Activated CD4-positive, alpha-beta T cell treated with anti-CD3 and anti-CD28 coated beads for 36 hours (primary cell): ENCODE measurements at regions not wholly inside any gene's neighbourhood (a gene's known extent, or its start where the extent isn't known, plus 50 kb on each side); places are given as distances from the start of the nearest gene placed in this dataset.

ENCODE experiments used
- ATAC-seq: fragments of 200-7000 bp; cut with Tn5 transposase; one replicate; pipeline ENCODE4 v1.10.0; 2021; ENCODE audit warnings: mild to moderate bottlenecking, moderate library complexity
- CTCF ChIA-PET: fragments of 350-600 bp; sonication (Branson Sonifier 250); formaldehyde crosslinking; loops from one replicate; lab custom pipeline; 2021; ENCODE audit warnings: antibody characterized with exemption; lab: Charles Lee
- POLR2A ChIA-PET: fragments of 350-600 bp; sonication (Branson Sonifier 250); formaldehyde crosslinking; loops from one replicate; lab custom pipeline; 2021; ENCODE audit warnings: antibody characterized with exemption, inconsistent platforms; lab: Charles Lee
- DNase-seq: peaks from one replicate; pipeline ENCODE4 v3.0.0-alpha.2; 2020
- H3K27ac Mint-ChIP-seq: one replicate; pipeline ENCODE4 v1.8.0; 2021; ENCODE audit warnings: mixed read lengths
- H3K27me3 Mint-ChIP-seq: one replicate; pipeline ENCODE4 v1.8.0; 2021; ENCODE audit warnings: mixed read lengths
- H3K36me3 Mint-ChIP-seq: one replicate; pipeline ENCODE4 v1.8.0; 2021; ENCODE audit warnings: low read depth, mixed read lengths
- H3K4me1 Mint-ChIP-seq: one replicate; pipeline ENCODE4 v1.8.0; 2021; ENCODE audit warnings: mixed read lengths
- H3K4me3 Mint-ChIP-seq: one replicate; pipeline ENCODE4 v1.8.0; 2021; ENCODE audit warnings: mild to moderate bottlenecking, moderate library complexity, mixed read lengths
- H3K9me3 Mint-ChIP-seq: one replicate; pipeline ENCODE4 v1.8.0; 2021; ENCODE audit warnings: low read depth, mixed read lengths
- intact Hi-C, 2 experiments: fragments of 100-400 bp; cut with DNase I in 1 of 2; cut with micrococcal nuclease in 1 of 2; formaldehyde crosslinking; loops; one replicate each; pipeline versions ENCODE4 v1.14.2 to v1.15.1; 2022 to 2024; cut with DNase I, micrococcal nuclease

DNA sequence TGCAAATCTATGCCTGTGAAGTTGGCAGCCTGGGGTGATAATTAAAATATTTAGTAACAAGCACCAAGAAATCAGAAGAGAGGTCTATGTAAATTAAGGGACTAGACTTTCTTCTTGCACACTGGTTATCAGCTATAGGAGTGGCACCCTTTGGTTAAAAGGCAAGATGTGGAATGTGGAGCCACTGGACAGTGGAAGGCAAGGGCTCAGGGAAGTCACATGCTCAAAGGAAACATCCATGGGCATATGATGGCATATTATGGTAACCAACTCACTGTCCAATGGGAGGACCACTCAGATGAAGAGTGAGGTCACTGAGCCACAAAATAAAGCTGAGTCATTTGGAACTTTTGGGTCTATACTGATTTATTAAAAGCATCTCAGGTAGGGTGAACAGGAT, 165.6 kb upstream of the PRICKLE2 start:
- DNase-seq (no peak), ATAC-seq (no peak)
- Mint-ChIP-seq H3K27ac (no peak overlapping the region), H3K36me3 (no peaks in the 10 kb centered on the region), H3K4me3 (no peak overlapping the region), H3K4me1 (no peaks in the 10 kb centered on the region), H3K9me3 (no peaks in the 10 kb centered on the region), H3K27me3 (peaks cover 3% of the 10 kb centered on the region)
- ChIA-PET POLR2A (no interaction called here), CTCF (no interaction called here)
- intact Hi-C loops, result no loop called here

- Mint-ChIP-seq H3K27ac (no peak overlapping the region), H3K4me1 (no peaks in the 10 kb centered on the region), H3K4me3 (no peak overlapping the region), H3K36me3 (no peaks in the 10 kb centered on the region), H3K27me3 (peaks cover 6% of the 10 kb centered on the region), H3K9me3 (no peaks in the 10 kb centered on the region)
- ChIA-PET CTCF (no interaction called here), POLR2A (no interaction called here)
- DNase-seq (no peak), ATAC-seq (no peak)
- intact Hi-C loops, result no loop called here
These were observed 163.6 kb upstream of the PRICKLE2 start for GRCh38 chr3:64388886-64389285.

DNA sequence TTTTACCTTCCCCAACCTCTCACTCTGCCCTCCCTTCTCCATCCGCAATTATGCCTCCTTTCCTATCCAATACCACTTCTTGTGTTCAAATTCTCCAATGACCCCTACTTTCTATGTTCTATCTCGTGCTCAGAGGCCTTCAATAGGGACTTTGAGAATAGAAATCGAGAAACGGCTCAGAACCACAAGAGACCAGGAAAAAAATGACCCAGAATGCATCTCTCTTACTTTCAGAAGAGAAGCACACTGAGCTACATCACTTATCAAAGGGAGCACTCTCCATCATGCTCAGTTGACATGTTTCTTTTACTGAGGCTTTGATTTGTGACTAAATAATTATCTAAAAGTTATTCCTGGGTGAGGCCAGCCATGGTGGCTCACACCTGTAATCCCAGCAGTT, 162.4 kb upstream of the PRICKLE2 start:
- intact Hi-C loops, result no loop called here
- Mint-ChIP-seq H3K4me1 (no peaks in the 10 kb centered on the region), H3K36me3 (no peaks in the 10 kb centered on the region), H3K27ac (no peak overlapping the region), H3K9me3 (no peaks in the 10 kb centered on the region), H3K4me3 (no peak overlapping the region), H3K27me3 (peaks cover 6% of the 10 kb centered on the region)
- ATAC-seq, result no peak
- no peak for DNase-seq
- ChIA-PET CTCF (no interaction called here), POLR2A (no interaction called here)

- intact Hi-C loops, result no loop called here
- DNase-seq (no peak), ATAC-seq (no peak)
- ChIA-PET POLR2A (no interaction called here), CTCF (no interaction called here)
- H3K4me1 Mint-ChIP-seq, result no peaks in the 10 kb centered on the region
- no peaks in the 10 kb centered on the region for H3K9me3 Mint-ChIP-seq
- no peaks in the 10 kb centered on the region for H3K36me3 Mint-ChIP-seq
- peaks cover 8% of the 10 kb centered on the region for H3K27me3 Mint-ChIP-seq
- no peak overlapping the region for H3K4me3 Mint-ChIP-seq
- no peak overlapping the region for H3K27ac Mint-ChIP-seq
These were observed 160.0 kb upstream of the PRICKLE2 start for GRCh38 chr3:64385277-64385676.

DNA sequence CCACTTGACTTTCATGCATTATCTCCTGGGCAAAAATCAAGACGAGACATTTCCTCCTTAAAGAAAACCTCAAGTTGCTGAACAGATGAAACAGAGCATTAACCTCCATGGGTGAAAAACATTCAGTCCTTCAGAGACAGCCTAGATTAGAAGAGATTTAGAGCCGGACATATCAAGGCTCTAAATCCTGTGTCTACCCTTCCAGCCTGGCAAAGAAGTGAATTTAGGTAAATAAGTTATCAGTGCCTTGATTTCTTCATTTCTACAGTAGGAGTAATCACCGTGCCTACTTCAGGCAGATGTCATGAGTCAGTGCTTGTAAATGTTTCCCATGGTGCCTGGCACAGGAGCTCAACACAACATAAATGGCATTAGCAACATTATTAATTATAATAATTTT, 159.3 kb upstream of the PRICKLE2 start:
- H3K4me1 Mint-ChIP-seq, result no peaks in the 10 kb centered on the region
- DNase-seq (no peak), ATAC-seq (no peak)
- no peaks in the 10 kb centered on the region for H3K9me3 Mint-ChIP-seq
- no peak overlapping the region for H3K4me3 Mint-ChIP-seq
- H3K27ac Mint-ChIP-seq, result no peak overlapping the region
- CTCF ChIA-PET, result no interaction called here
- intact Hi-C loops, result no loop called here
- H3K36me3 Mint-ChIP-seq, result no peaks in the 10 kb centered on the region
- POLR2A ChIA-PET, result no interaction called here
- peaks cover 8% of the 10 kb centered on the region for H3K27me3 Mint-ChIP-seq

DNA sequence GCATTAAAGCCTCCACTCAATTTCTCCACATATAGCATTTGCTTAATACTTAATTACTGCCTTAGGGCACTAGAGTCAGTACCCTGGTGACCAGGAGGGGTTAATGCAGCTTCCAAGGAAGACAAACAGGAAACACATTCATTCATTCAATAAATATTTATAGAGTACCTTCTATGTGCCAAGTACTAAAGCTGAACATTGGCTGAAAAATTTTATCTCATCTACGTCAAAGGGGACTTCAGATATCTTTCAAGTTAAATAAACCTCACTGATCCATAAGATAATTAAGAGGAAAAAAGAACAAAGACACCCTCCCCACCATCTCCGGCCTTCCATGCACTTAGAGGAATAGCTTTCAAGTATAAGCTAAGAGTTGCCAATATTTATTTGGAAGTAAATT, 156.9 kb upstream of the PRICKLE2 start:
- Mint-ChIP-seq H3K4me1 (no peaks in the 10 kb centered on the region), H3K9me3 (no peaks in the 10 kb centered on the region), H3K27ac (no peak overlapping the region), H3K36me3 (no peaks in the 10 kb centered on the region), H3K27me3 (peaks cover 8% of the 10 kb centered on the region), H3K4me3 (no peak overlapping the region)
- POLR2A ChIA-PET, result no interaction called here
- no peak for ATAC-seq
- CTCF ChIA-PET, result interaction anchor here (0.8 kb wide), 1 partner anchor 403 kb away, joined by 3 read pairs; no protein-coding TSS in a partner anchor
- intact Hi-C loops, result no loop called here
- DNase-seq, result no peak

DNA sequence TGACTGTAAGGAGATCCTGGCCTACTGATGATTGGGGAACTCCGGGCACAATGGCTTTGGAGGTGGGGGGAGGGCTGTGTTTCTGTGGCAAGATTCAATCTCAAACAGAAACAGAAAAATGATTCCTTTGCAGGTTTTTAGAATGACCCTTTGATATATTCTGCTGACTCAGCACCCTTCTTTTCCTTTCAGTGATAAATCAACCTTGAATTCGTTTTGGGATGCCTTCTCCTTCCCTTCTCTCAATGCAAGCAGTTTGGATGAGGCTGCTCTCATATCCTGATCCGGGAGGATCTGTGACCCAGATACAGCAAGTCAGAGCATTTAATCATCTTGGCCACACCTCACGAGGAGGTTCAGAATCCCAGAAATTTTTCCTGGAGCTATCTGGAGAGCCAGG, 156.1 kb upstream of the PRICKLE2 start:
- ATAC-seq, result no peak
- ChIA-PET POLR2A (no interaction called here), CTCF (interaction anchor here (0.8 kb wide), 1 partner anchor 404 kb away, joined by 3 read pairs; no protein-coding TSS in a partner anchor)
- DNase-seq, result no peak
- no peaks in the 10 kb centered on the region for H3K9me3 Mint-ChIP-seq
- no peak overlapping the region for H3K4me3 Mint-ChIP-seq
- intact Hi-C loops, result no loop called here
- no peaks in the 10 kb centered on the region for H3K4me1 Mint-ChIP-seq
- H3K36me3 Mint-ChIP-seq, result no peaks in the 10 kb centered on the region
- no peak overlapping the region for H3K27ac Mint-ChIP-seq
- peaks cover 8% of the 10 kb centered on the region for H3K27me3 Mint-ChIP-seq

GRCh38 chr3:64380546-64380945, 155.3 kb upstream of the PRICKLE2 start:
- no peaks in the 10 kb centered on the region for H3K36me3 Mint-ChIP-seq
- ATAC-seq (no peak), DNase-seq (no peak)
- H3K4me1 Mint-ChIP-seq, result no peaks in the 10 kb centered on the region
- CTCF ChIA-PET, result no interaction called here
- no peak overlapping the region for H3K27ac Mint-ChIP-seq
- H3K27me3 Mint-ChIP-seq, result peaks cover 5% of the 10 kb centered on the region
- POLR2A ChIA-PET, result no interaction called here
- H3K9me3 Mint-ChIP-seq, result no peaks in the 10 kb centered on the region
- intact Hi-C loops, result no loop called here
- no peak overlapping the region for H3K4me3 Mint-ChIP-seq

- H3K4me1 Mint-ChIP-seq, result no peaks in the 10 kb centered on the region
- DNase-seq (no peak), ATAC-seq (no peak)
- ChIA-PET POLR2A (no interaction called here), CTCF (no interaction called here)
- H3K36me3 Mint-ChIP-seq, result no peaks in the 10 kb centered on the region
- intact Hi-C loops, result no loop called here
- H3K27me3 Mint-ChIP-seq, result peaks cover 3% of the 10 kb centered on the region
- no peak overlapping the region for H3K4me3 Mint-ChIP-seq
- H3K9me3 Mint-ChIP-seq, result no peaks in the 10 kb centered on the region
- no peak overlapping the region for H3K27ac Mint-ChIP-seq
These were observed 154.0 kb upstream of the PRICKLE2 start for GRCh38 chr3:64379221-64379620.

DNA sequence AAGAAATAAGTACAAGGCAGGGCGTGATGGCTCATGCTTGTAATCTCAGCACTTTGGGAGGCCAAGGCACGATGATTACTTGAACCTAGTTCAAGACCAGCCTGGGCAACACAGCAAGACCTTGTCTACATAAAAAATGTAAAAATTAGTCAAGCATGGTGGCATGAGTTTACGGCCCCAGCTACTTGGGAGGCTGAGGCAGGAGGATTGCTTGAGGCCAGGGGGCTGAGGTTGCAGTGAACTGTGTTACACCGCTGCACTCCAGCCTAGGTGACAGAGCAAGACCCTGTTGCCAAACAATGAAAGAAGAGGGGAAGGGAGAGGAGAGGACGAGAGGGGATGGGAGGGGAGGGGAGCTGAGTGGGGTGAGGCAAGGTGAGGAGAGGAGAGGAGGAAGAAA, 152.7 kb upstream of the PRICKLE2 start:
- H3K9me3 Mint-ChIP-seq, result no peaks in the 10 kb centered on the region
- H3K27ac Mint-ChIP-seq, result no peak overlapping the region
- H3K36me3 Mint-ChIP-seq, result no peaks in the 10 kb centered on the region
- peaks cover 3% of the 10 kb centered on the region for H3K27me3 Mint-ChIP-seq
- intact Hi-C loops, result no loop called here
- DNase-seq, result no peak
- no peak overlapping the region for H3K4me3 Mint-ChIP-seq
- CTCF ChIA-PET, result no interaction called here
- POLR2A ChIA-PET, result no interaction called here
- ATAC-seq, result no peak
- no peaks in the 10 kb centered on the region for H3K4me1 Mint-ChIP-seq

- Mint-ChIP-seq H3K4me3 (no peak overlapping the region), H3K27ac (no peak overlapping the region), H3K4me1 (no peaks in the 10 kb centered on the region), H3K36me3 (no peaks in the 10 kb centered on the region), H3K27me3 (peaks cover 2% of the 10 kb centered on the region), H3K9me3 (no peaks in the 10 kb centered on the region)
- intact Hi-C loops, result no loop called here
- no peak for ATAC-seq
- ChIA-PET CTCF (no interaction called here), POLR2A (no interaction called here)
- no peak for DNase-seq
These were observed 150.5 kb upstream of the PRICKLE2 start for GRCh38 chr3:64375737-64376136.

DNA sequence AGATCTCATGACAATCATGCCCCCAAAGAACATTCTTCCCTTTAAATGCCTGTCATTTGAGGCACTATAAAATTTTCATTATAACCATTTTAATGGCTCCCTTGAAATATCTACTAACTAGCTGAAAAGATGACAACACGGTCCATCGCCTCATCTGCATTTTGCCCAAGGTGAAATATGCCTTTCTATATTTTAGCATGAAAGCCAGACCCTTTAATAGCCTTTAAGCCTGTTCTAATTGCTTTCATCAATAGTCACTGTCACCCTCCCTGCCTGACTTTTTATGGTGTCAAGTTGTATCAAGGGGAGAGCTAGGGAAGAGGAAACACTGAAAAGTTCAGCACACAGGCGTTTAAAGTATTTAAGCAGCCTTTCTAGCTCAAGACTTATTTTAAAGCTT, 144.1 kb upstream of the PRICKLE2 start:
- intact Hi-C loops, result no loop called here
- DNase-seq, result no peak
- Mint-ChIP-seq H3K36me3 (no peaks in the 10 kb centered on the region), H3K4me3 (no peak overlapping the region), H3K9me3 (no peaks in the 10 kb centered on the region), H3K27ac (no peak overlapping the region), H3K4me1 (no peaks in the 10 kb centered on the region), H3K27me3 (peaks cover 10% of the 10 kb centered on the region)
- ATAC-seq, result no peak
- POLR2A ChIA-PET, result no interaction called here
- CTCF ChIA-PET, result interaction anchor here (1.1 kb wide), 1 partner anchor 10 kb away, joined by 3 read pairs; no protein-coding TSS in a partner anchor
